Stimulated activated CD4-positive, alpha-beta T cell treated with anti-CD3 and anti-CD28 coated beads, Interleukin-1b, Interleukin-23, amount 100 ng/mL, for 4 hours (primary cell): ENCODE measurements at regions not wholly inside any gene's neighbourhood (a gene's known extent, or its start where the extent isn't known, plus 50 kb on each side); places are given as distances from the start of the nearest gene placed in this dataset.

Source experiments
- DNase-seq, 2 donors: peaks; one replicate each; pipeline ENCODE4 v3.0.0-alpha.2; 2020; ENCODE audit warnings: low read depth in 2 of 2

GRCh38 chr9:121550041-121550440 is 50.4 kb upstream of the GGTA1 start:
- DNase-seq = no peak

DNA sequence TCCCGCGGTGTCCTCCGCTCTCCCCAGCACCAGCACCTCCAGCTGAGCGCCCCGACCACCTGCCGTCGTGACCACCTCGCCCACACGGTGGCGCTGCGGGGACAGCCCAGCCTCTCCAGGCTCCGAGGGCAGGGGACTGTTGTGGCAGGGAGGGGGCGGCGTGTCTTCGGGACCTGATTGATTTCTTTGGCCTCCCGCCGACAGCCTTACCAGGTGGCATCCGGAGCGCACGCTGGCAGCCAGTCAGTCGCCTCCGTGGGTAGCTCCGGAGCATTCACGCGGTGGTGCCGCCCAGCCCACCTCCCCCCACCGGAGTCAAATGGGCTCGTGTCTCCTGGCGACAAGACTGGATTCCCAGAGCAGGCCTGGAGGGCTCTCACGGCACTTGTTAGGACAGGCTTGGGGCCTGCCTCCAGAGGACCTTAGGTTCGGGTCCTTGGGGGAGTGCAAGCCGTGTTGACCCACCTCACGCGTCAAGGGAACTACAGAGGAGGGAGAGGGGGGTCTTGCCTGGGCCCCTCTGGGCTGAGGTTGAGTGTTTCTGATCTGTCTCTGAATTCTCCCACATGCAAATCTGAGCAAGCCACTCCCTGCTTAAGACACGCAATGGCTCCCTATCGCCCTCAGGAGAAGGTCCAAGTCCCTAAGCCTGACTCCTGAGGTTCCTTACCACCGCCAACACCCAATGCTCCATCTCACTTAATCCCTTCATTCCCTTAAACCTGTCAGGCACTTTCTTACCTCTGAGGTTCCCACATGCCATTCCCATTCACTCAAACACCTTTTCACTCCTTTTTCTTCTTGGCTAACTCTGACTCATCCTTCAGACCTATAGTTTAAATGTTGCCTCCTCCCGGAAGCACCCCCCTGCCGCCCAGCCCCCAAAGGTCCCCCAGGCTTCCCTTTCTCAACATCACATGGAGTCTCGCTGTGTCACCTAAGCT is 51.2 kb upstream of the GGTA1 start:
- peak; percentile 49 to 63 for DNase-seq

GRCh38 chr9:121551985-121552753 is 52.5 kb upstream of the GGTA1 start:
- DNase-seq = no peak

DNA sequence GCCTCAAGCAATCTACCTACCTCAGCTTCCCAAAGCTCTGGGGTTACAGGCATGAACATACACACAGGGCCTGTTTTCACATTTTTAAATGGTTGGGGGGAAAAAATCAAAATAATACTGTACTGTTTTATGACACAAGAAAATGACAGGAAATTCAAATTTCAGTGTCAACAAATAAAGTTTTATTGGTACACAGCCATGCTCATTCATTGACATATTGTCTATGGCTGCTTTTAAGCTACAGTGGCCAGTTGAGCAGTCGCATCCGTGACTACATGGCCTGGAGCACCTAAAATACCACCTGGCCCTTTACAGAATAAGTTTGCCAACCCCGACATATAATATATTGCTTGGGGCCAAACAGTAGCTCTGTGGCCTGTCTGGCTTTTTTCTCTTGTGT is 56.4 kb upstream of the GGTA1 start:
- no peak for DNase-seq

DNA sequence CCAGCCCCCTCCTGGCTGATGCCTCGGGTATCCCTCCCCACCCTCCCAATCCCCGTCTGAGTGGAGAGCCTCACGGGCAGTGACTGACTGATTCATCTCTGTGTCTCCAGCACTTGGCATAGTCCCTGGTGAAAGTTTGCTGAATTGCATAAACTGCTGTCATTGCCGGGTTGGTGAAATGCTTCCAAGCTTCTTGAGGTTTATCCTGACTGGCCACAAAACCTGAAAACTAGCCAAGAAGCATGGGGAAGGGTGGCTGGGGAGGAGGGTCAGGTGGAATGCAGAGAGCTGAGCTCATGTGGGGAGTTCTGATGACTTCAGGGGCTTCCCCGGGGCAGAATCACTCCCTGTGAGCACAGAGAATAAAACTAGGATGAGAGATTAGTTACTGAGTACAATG is 56.9 kb upstream of the GGTA1 start:
- no peak for DNase-seq

DNA sequence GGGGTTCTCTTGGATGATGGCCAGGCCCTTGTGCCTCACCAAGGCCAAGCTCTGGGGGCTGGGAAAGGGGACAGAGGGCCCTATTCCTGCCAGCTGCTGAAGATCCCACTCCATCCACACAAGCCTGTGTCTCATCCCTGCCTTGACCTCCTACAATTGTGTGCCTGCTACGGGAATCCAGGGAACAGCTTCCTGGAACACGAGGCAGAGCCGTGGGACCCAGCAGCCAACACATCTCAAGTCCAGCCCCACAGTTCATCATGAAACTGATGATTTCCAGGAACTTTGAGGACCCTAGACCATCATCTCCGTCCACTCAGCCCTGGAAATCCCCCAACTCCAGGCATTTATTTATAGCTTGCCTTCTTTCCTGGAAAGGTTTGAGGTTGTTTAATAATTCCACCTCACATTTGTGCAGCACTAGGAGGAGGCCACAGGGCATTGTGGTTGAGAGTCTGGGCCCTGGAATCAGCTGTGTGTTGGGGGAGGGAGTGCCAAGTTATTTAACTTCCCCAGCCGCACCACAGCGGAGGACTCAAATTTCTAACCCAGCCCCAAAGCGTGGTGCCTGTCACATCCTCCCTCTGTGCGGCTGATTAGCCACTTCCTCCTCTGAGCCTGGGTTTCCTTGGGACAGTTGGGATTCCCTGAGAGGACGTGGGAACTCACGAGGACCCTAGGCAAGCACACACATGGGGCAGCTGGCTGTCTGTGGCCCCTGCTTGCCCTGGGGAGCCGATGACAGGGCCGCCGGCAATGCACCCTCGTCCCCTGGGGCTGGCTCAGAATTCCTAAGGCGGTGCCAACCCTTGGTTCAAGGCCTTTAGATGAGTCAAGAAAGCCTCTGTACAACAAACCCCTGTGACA is 58.2 kb upstream of the GGTA1 start:
- DNase-seq = no peak

GRCh38 chr9:121558473-121558872 is 58.8 kb upstream of the GGTA1 start:
- no peak for DNase-seq

DNA sequence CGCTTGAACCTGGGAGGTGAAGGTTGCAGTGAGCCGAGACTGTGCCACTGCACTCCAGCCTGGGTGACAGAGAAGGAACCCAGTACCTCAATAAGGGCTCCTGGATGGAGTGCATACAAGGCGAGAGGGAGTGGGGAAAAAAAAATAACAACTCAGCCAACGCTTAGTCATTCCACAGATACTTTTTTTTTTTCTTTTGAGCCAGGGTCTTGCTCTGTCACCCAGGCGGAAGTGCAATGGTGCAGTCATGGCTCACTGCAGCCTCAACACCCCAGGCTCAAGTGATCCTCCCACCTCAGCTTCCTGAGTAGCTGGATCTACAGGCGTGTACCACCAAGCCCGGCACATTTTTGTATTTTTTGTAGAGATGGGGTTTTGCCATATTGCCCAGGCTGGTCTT is 59.5 kb upstream of the GGTA1 start:
- DNase-seq = no peak

DNA sequence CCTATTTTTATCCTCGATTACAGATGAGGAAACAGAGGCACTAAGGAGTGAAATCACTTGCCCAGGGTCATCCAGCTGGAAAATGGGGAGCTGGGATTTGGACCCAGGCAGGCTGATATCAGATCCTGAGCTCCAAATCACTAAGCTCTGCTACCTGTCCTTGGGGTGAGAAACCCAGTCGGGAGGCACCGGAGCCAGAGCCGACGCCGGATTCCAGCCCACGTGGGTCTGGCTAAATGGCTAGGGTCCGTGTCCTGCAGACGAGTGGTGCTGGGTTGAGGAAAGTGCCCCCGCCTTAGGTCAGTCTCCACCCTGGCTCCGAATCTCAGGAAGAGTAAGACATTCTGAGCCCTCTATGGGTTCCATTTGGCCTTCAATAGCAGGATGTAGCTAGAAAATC is 61.3 kb upstream of the GGTA1 start:
- DNase-seq = no peak

GRCh38 chr9:121561385-121562222 is 62.0 kb upstream of the GGTA1 start:
- DNase-seq = no peak

- no peak for DNase-seq
These were observed 62.7 kb upstream of the GGTA1 start for GRCh38 chr9:121562301-121562700.

DNA sequence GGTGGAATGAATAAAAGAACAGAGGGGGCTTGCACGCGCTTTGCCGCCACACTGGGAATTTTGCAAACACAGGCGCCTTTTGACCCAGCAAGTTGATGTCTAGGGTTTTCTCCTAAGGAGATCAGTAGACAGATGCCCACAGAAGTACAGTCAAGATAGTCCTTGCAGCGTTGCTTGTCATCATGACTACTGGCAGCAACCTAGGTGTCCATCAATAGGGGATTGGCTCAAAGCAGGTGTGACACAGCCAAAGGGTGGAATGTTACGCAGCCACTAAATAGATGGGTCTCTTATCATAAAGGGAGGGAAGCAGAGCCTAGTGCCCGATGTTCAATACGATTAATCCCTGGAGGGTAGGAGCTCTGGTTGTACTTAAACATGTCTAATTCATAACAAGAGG is 63.8 kb upstream of the GGTA1 start:
- DNase-seq = no peak

DNA sequence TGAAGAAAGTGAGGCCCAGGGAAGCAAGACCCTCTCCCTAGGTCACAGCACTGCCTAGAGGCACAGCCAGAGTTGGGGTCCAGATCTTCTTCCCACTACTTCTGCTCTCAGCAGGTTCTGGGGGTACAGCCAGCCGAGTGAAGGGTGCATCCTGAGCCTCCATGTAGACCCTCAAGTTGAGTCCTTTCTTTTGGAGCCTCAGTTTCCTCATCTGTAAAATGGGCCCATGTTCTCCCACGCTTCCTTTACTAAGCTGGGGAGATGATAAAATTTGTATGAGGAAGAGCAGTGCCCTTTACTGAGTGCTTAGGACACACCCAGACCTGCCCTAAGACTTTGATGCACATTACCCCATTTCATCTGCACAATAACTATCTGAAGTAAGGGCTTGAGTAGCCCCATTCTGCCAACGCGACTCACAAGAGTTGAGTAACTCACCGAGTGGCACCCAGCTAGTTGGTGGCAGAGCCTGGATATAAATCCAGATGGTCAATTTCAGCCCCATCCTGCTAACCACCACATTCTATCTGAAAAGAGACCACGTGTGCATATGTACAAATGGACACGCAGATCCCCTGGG is 64.3 kb upstream of the GGTA1 start:
- DNase-seq = no peak

DNA sequence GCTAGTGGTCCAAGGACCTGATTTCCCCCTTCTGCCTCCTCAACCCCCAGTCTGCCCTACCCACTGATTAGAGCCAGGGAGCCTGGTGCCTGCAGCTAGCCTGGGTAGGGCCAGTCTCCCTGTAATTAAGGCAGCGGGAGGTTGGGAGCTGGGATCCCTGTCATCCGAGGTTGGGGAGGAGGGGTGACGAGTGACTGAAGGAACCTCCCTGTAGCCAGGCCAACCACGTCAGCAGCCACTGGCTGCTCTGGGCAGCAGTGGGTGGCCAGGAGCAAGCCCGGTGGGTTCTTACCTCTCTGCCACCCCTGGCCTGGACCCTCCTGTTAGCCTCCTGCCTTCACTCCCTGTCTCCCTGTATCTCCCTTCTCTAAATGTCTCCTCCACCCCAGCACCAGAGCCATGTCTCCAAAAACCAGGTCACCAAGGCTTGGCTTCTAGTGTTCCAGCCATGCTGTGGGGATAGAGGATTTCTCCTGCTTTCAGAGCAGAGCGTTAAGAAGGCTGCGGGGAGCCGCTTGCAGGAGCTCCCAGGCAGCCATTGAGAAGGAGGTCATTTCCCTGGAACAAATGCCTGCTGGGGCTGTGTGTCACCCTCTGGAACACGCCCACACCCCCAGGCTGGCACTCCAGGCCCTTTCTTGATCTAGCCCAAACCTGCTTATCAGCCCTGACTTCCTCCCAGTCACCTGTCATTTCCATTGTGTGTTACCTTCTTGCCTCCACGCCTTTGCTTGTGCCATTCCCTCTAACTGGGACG is 65.0 kb upstream of the GGTA1 start:
- no peak for DNase-seq

DNA sequence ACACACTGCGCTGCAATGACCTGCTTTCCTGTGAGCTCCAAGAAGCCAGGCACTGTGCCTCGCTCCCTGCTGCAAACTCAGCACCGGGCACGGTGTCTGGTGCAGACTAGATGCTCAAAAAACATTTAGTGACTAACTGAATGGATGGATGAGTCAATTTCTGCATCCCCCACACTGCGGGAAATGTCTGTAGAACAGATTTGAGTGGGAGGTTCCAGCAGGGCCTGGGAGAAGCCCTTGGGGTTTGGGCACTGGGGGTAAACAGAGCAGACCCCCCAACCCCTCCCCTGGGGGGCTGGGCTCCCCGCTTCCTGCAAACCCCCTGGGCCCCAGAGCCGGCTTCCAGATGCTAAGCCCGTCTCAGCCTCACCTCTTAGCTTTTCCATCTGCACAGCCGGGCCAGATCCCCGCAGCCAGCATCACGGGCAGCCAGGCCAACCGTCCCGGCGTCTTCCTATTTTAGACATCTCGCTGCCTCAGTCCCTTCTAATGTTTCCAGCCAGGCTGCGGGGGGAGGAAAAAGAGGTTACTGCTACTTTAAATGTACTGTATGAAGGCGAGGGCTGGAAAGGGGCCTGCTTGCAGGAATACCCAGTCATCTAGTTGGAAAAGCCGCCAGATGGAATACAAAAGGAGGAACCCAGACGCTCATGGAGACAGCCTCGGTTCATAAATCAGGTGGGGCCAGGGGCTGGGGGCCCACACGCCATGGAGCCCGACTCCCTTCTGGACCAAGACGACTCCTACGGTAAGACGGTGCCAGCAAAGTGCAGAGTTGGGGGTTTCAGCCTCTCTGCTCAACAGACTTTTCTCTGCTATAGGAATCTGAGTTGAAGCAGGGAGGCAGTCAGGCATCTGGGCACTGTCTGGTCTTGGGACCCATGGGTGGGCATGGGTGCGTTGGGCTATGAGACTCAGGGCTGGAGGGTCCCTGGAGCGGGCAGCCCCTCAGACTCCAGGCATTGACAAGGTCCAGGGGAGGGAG is 67.1 kb upstream of the GGTA1 start:
- DNase-seq = no peak

GRCh38 chr9:121567500-121568342 is 68.1 kb upstream of the GGTA1 start:
- no peak for DNase-seq

DNA sequence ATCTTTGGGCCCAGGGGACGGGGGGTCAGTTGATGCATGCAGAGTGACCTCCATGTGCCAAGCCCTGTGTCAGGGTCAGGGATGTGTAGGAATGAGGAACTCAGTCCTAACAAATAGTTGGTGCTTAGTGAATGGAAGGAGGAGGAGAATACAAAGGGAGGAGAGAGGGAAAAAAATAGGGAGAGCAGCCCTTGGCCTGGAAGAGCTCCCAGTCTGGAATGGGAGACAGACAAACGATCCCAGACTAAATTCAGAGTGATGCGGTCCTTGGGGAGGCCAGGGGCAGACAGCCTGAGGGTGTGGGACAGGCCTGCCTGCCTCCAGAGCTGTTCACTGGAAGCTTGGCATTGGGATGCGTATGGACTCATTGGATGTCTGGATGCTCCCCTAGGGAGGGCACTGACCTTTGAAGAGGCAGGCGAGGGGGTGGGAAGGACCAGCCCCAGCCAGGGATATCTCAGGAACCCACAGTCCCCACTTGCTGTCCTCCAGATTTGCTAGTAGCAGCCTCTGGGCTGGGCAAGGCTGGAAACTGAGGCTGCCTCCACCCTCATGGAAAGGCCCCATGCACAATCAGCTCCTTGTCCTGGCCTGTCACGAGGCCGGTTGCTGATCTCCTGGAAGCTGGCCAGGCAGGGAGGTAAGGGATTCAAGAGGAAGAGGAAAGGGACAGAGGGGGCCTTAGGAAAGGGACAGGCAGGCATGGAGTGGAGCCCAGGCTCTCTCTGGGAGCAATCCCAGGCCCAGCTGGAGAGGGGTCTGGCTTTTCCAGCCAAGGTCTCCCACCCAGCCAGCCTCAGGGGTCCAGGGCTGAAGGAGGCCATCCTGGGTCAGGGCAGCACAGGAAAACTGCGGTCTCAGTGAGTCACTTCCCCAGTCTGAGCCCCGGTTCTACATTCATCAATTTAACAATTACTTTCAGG is 69.0 kb upstream of the GGTA1 start:
- DNase-seq = no peak
